HL-60 (cell line): ENCODE measurements at regions not wholly inside any gene's neighbourhood (a gene's known extent, or its start where the extent isn't known, plus 50 kb on each side); places are given as distances from the start of the nearest gene placed in this dataset.

Experiments used
- DNase-seq, 2 experiments: peaks; one replicate each; pipeline ENCODE4 v3.0.0-alpha.2; 2010 to 2020; ENCODE audit warnings: low read depth in 1 of 2, low spot score in 1 of 2
- H3K27ac ChIP-seq: fragments of 250-450 bp; sonication (Bioruptor Pico); replicated peaks from 2 replicates; pipeline ENCODE4 v1.5.1; 2020; ENCODE audit warnings: mild to moderate bottlenecking, moderate library complexity
- H3K27me3 ChIP-seq: fragments of 250-450 bp; sonication (Bioruptor Pico); 2 replicates; pipeline ENCODE4 v1.5.1; 2021; ENCODE audit warnings: mild to moderate bottlenecking, moderate library complexity; ENCODE audit not compliant: insufficient read depth, poor library complexity, severe bottlenecking
- H3K4me3 ChIP-seq: replicated peaks from 2 replicates; pipeline ENCODE4 v1.5.1; 2011; ENCODE audit warnings: mild to moderate bottlenecking, control low read depth, low read length; ENCODE audit not compliant: insufficient read depth
- GABPA ChIP-seq: IDR thresholded peaks from 2 replicates; pipeline ENCODE4 v1.6.1; 2012; ENCODE audit warnings: low read depth
- POLR2AphosphoS5 ChIP-seq: IDR thresholded peaks from 2 replicates; pipeline ENCODE4 v1.6.1; 2012; ENCODE audit warnings: low read depth
- SPI1 ChIP-seq: IDR thresholded peaks from 2 replicates; pipeline ENCODE4 v1.6.1; 2012; ENCODE audit warnings: low read depth, mild to moderate bottlenecking, borderline replicate concordance
- TF ChIP-seq, protein P1 (sequence below): IDR thresholded peaks from 2 replicates; pipeline ENCODE4 v1.6.1; 2012; ENCODE audit warnings: low read depth; ENCODE audit not compliant: insufficient replicate concordance
- TF ChIP-seq, protein P2 (sequence below): IDR thresholded peaks from one replicate; pipeline ENCODE4 v1.5.1; 2011; ENCODE audit warnings: low read length, control low read depth, inconsistent platforms; ENCODE audit not compliant: insufficient read depth

DNA sequence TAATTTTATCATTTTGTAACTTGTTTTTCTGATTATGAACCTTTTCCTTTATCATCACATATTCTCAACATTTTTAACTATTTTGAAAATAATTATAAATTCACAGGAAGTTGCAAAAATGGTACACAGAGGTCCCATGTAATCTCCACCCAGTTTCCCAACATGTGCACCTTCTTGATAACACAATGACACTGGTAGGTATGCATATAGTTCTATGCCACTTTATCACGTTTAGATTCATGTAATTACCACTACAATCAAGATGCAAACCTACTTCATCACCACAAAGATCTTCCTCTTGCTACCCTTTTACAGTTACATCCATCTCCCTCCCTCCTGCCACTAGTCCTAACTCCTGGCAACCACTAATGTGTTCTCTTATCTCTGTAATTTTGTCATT, 413.9 kb downstream of the SHQ1 start:
- Histone ChIP-seq H3K27ac (no peak overlapping the region), H3K4me3 (no peak overlapping the region), H3K27me3 (no peaks in the 10 kb centered on the region)
- no peak for DNase-seq
- TF ChIP-seq SPI1 (no peak), GABPA (no peak)
- TF ChIP-seq, protein P1, sequence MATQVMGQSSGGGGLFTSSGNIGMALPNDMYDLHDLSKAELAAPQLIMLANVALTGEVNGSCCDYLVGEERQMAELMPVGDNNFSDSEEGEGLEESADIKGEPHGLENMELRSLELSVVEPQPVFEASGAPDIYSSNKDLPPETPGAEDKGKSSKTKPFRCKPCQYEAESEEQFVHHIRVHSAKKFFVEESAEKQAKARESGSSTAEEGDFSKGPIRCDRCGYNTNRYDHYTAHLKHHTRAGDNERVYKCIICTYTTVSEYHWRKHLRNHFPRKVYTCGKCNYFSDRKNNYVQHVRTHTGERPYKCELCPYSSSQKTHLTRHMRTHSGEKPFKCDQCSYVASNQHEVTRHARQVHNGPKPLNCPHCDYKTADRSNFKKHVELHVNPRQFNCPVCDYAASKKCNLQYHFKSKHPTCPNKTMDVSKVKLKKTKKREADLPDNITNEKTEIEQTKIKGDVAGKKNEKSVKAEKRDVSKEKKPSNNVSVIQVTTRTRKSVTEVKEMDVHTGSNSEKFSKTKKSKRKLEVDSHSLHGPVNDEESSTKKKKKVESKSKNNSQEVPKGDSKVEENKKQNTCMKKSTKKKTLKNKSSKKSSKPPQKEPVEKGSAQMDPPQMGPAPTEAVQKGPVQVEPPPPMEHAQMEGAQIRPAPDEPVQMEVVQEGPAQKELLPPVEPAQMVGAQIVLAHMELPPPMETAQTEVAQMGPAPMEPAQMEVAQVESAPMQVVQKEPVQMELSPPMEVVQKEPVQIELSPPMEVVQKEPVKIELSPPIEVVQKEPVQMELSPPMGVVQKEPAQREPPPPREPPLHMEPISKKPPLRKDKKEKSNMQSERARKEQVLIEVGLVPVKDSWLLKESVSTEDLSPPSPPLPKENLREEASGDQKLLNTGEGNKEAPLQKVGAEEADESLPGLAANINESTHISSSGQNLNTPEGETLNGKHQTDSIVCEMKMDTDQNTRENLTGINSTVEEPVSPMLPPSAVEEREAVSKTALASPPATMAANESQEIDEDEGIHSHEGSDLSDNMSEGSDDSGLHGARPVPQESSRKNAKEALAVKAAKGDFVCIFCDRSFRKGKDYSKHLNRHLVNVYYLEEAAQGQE = no peak

DNA sequence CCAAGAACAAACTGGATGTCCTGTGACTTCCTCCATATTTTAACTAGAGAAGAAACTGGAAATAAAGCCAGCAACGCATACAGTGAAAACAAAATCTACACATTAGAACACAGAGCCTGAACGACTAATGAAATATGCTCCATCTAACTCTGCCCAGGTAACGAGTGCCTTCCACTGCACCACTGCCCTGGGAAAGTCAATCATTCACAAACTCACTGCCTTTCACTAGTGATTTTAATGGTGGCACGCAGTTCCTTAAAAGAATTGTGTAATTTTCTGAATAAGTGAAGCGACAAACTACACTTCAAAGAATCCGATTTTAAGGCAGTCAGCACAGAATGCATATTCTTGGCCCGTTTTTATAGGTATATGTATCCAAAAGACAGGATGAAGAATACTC, 416.0 kb downstream of the SHQ1 start:
- Histone ChIP-seq H3K4me3 (no peak overlapping the region), H3K27ac (no peak overlapping the region), H3K27me3 (no peaks in the 10 kb centered on the region)
- no peak for DNase-seq
- TF ChIP-seq, protein P1 = no peak
- TF ChIP-seq GABPA (no peak), POLR2AphosphoS5 (no peak), SPI1 (no peak)
- TF ChIP-seq, protein P2, sequence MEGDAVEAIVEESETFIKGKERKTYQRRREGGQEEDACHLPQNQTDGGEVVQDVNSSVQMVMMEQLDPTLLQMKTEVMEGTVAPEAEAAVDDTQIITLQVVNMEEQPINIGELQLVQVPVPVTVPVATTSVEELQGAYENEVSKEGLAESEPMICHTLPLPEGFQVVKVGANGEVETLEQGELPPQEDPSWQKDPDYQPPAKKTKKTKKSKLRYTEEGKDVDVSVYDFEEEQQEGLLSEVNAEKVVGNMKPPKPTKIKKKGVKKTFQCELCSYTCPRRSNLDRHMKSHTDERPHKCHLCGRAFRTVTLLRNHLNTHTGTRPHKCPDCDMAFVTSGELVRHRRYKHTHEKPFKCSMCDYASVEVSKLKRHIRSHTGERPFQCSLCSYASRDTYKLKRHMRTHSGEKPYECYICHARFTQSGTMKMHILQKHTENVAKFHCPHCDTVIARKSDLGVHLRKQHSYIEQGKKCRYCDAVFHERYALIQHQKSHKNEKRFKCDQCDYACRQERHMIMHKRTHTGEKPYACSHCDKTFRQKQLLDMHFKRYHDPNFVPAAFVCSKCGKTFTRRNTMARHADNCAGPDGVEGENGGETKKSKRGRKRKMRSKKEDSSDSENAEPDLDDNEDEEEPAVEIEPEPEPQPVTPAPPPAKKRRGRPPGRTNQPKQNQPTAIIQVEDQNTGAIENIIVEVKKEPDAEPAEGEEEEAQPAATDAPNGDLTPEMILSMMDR = no peak

DNA sequence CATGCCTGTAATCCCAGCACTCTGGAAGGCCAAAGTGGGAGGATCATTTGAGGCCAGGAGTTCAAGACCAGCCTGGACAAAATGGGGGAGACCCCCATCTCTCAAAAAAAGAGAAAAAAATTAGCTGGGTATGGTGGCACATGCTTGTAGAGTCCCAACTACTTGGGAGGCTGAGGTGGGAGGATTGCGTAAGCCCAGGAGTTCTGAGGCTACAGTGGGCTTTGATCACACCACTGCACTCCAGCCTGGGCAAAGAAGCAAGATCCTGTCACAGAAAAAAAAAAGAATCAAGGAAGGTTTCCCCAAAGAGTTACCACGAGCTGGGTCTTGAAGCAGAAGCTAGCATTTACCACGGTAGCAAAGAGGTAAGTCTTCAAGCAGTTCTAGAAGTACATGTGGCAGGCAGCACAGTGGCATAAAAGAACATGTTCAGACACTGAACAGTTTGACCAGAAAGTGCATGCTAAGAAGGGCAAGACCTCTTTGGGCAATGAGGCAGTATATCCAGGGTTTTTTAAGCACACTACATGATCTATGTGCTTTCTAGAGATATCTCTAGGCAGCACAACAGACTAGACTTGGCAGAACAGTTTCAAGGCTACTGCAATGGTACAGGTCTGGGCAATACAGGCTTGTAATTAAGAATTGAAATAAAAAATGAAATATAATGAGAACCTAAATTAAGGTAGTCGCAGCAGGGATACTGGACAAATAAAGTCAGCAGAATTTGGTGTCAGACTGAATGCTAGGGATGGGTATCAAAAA, 418.5 kb downstream of the SHQ1 start:
- no peaks in the 10 kb centered on the region for H3K27me3 ChIP-seq
- DNase-seq = no peak
- no peak overlapping the region for H3K4me3 ChIP-seq
- no peak overlapping the region for H3K27ac ChIP-seq
- TF ChIP-seq POLR2AphosphoS5 = no peak
- no peak for TF ChIP-seq GABPA
- TF ChIP-seq, protein P2 = no peak
- TF ChIP-seq SPI1 = no peak
- TF ChIP-seq, protein P1 = no peak
